NK-92 treated with Interleukin-12 subunit alpha and Interleukin-12 subunit beta, amount 100 ng/mL, for 24 hours (cell line): ENCODE measurements at regions not wholly inside any gene's neighbourhood (a gene's known extent, or its start where the extent isn't known, plus 50 kb on each side); places are given as distances from the start of the nearest gene placed in this dataset.
"Not testable (repeated sequence)": the region's sequence is repeated elsewhere in the genome, so short reads cannot be mapped to it uniquely, and the experiment has no call there.

Source experiments
- DNase-seq: peaks from one replicate; lab custom pipeline; 2025; lab: John Stamatoyannopoulos, UW

DNA sequence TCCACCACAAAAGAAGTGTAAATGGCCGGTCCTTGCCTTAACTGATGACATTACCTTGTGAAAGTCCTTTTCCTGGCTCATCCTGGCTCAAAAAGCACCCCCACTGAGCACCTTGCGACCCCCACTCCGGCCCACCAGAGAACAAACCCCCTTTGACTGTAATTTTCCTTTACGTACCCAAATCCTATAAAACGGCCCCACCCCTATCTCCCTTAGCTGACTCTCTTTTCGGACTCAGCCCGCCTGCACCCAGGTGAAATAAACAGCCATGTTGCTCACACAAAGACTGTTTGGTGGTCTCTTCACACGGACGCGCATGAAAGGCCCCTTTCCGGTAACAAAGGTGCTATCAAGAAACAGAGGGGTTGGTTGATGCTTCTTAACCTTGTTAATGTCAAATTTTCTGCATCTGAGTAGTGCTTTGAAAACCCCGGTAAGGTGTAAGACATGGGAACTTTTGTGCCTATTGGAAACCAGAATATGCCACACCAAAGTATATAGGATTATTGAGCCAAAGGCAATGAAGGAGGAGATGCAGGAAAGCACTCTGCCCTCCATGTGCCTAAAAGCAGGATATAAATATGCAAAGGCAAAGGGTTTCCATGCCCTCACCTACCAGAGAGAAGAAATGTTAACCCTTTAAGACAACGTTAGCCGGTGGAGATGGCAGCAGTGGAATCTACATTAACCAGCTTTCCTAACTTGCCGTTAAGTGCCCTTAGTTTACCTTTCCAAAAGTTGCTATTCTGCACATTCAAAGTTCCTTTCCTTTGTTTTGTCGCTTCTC is 105.4 kb upstream of the LDB2 start:
- not testable (repeated sequence) for DNase-seq

DNA sequence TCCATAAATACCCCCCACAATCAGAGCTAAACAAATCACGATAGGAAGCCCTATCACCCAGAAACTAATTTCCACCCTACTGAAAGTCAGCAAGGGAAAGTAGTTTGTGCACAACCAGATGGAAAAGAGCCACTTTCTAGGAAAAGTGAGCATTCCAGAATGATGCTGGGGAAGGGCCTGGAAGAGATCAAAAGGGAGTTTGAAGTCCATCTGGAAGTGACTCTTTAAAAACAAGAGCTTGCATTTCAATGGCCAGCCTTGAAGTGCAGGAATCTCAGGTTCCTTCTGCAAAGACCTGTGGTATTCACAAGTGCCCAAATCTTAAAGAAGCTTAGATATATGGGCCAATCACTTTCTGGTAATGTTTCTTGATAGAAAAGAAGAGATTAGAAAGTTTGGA is 97.0 kb upstream of the LDB2 start:
- no peak for DNase-seq

DNA sequence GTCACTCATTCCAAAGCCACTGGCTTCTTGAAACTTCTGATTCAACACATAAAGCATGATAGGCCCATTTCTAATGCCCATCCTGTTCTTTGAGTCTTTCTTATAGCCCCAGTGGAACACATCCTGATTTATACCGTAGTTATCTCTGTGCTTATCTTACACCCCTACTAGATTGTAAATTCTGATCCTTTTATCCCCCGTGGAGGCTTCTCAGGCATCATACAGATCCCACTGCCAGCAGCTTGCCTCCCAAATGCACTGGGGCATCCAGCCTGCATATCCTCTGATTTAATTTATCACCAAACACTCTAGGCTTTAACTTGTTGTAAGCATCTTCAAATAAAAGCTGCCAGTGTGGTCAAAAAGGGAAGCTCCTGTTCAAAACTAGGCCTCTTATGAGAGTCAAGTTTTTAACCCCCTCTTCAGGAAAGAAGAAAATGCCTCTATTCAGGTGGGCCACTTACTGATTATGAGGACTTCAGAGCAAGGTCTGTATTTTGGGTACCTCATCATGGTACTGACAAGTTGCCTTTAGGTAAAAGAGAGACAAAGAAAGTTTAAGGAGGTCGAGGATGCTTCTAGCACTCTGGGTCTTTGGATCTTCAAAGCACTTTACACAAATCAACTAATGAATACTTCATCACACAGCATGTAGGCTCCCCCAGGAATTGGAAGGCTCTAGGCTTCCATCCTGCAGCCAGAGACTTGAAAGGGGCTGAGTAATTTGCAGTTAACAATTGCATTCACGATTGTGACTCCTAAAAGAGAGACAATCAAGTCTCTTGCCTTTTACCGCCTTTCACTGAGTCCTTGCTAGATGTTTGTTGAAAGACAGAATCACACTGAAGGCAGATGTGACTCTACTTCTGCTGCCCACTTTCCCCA is 95.8 kb upstream of the LDB2 start:
- no peak for DNase-seq

DNA sequence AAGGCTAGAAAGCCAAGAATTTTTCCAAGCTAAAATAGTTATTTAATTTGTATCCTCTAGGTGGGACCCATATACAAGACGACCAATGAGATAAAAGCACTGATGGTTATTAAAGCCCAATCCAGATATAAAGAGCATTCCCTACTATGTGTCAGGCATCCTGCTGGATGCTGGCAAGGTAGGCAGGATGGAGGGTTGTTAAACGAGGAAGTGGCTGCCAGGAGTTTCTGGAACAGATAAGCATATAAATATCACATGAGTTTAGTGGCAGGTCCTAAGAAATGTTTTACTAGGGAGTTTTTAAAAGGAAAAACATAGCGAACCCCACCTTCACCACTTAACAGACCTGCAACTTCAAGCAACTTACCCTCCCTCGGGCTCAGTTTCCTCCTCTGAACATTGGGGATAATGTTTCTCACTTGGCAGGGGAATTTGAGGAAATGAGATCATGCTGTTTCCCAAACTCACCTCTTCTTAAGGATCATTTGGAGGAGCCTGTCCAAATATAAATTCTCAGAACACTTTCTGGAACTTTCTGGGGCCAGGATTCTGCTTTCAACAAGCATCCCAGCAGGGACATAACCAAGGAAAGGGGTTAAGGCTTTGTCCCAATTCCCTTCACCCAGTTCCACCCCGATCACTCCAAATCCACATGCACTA is 94.3 kb upstream of the LDB2 start:
- DNase-seq: no peak

DNA sequence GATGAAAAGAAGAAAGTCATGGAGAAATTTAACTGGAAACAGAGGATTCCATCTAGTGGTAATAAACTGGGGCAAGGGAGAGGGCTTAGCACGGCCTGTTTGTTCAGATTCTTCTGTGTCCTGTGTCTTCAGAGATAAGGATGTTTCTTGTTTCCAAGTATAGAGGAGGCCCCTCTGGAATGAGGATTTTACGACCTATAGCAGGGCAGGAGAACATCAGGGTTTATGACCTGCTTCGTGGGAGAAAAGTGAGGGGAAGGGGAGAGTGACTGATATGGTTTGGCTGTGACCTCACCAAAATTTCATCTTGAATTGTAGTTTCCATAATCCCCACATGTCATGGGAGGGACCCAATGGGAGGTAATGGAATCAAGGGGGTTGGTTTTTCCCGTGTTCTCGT is 93.0 kb upstream of the LDB2 start:
- DNase-seq: no peak

DNA sequence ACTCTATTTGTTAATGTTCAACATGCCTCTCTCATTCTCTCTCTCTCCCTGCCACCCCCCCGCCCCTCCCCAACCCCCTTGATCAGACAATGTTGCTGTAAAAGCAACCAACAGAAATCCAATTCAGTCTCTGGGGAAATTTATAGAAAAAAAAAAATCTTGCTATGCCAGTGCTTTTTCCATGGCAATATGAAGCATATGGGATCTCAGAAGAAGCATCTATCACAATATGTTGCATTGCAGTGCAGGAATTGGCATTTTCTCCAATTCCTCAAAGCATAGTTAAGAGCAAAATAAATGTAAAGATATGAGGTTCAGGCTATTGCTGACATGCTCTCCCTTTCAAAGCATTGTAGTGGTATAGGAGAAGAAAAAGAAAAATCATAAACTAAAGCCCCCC is 90.9 kb upstream of the LDB2 start:
- no peak for DNase-seq

DNA sequence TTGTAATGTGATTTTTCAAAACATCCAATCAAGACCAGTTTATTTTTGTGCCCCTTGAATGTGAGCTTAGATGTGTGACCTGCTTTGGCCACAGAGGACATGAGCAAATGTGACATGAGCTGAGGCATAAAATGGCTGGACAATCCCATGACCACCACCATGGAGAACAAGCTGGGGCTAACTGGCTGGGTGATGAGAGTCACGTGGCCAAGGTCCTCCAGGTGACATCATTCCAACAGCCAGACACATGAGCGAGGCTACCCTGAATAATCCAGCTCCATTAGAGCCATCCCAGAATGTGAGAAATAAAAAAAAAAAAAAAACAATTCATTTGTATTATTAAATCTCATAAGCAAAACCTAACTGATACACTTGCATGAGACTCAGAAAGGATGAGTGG is 90.4 kb upstream of the LDB2 start:
- no peak for DNase-seq

DNA sequence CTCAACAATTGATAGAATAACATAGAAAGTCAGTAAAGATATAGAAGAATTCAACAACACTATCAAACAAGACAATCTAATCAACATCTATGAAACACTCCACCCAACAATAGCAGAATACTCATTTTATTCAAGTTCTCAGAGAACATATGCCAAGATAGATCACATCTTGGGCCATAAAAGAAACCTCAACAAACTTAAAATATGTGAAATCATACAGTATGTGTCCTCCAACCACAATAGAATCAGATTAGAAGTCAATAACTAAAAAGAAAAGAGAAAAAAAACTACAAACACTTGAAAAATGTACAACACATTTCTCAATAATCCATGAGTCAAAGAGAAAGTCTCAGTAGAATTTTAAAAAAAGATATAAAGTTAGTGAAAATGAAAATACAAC is 78.6 kb upstream of the LDB2 start:
- DNase-seq: no peak

DNA sequence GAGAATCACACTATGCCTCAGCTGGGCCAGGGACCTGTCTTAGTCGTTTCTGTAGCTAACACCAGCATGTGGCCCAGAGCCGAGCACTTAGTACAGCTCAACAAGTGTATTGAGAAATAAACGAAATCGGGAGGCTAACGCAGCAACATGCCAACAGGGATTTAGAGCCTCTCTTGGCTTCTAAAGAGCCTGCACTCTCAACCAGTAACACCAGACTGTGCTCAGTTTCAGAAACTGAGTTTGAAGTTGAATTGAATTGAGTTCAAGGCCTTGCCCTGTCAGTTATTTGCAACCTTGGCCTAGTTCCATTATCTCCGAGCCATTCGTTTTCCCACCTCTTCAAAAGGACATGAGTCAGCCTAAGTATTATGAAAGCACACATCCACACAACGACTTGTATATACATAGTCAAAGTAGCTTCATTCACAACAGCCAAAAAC is 71.3 kb upstream of the LDB2 start:
- DNase-seq: no peak

DNA sequence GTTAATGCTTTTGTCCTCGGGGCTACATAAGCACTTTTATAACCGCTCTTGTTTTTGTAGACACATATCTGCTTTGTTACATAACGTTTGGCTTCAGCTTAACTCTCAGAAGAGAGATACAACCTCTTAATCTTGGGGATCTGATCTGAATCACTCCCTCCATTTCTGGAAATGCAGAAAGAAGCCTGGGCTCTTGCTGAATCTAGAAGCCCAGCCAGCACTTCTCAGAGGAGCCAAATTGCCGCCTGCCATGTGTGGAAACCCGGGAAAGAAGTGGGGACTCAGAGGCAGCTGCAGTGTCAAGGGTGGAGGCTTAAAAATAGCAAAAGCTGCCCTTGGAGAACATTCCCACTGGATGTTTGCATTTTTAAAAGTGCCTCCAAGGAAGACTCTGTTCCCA is 69.3 kb upstream of the LDB2 start:
- DNase-seq: no peak

DNA sequence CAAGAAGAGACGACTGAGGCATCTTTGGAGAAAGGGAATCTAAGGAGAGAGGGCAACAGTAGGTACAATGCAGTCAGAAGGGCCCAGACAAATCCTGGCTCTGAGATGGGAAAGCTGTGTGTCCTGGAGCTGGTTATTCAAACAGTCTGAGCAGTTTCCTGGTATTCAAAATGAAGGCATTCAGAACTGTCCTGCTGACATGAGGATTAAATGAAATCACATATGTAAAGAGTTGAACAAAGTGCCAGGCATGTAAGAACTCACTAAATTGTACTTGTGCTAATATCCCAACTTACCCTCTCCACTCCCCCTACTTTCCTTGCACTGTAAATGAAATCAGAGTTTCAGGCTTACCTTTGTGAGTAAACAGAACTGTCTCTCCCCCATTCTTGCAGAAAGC is 60.9 kb upstream of the LDB2 start:
- no peak for DNase-seq

DNA sequence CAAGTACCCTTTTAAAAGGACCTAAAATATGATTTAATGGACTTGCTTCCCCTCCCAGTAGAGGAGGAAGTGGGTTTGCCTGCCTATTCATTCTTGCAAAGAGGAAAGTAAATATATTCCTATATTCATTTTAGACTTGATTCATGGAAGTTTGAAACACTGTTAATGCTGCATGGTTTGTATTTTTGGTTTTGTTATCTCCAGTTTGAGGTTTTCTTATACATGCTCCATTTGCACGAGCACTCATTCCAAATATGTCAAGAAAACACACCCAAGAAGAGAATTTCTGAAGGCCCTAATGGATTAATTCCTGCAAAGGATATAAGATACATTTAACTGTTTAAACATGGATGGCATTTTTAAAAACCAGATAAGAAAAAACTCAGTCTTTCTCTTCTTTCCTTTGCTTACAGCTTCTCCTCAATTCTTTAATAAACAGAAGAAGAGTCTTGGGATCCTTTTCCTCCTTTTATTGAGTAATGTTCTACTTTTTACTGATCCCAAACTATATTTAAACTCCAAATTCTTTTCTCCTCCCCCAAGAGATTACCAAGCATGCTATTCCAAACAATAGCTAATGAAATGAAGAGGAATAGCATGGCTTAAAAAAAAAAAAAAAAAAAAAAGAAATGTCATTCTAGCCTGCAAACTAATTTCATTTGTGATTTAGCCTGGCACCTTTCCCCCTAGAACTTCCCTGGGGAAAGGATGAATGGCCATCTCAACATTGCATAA is 54.6 kb upstream of the LDB2 start:
- DNase-seq: no peak

DNA sequence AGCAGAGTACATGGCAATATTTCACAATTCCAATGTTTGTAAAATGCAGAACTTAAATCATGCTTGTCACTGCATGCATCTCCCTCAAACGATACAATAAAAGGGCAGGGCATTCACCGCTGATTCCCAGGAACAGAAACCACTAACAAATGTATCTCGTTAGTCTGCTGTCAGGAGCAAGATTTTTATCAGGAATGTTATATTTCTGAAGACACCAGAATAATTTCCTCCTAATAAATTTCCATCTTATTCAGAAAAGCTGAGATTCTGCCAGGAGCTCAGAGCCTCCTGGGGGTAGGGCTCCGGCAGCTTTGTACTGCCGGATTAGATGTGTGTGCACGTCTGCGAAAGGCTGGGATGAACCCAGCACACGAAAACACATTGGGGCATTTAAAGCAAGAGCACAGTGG is 54.0 kb upstream of the LDB2 start:
- DNase-seq: no peak
